Coronary artery (tissue), 2 donors: ENCODE measurements at regions not wholly inside any gene's neighbourhood (a gene's known extent, or its start where the extent isn't known, plus 50 kb on each side); places are given as distances from the start of the nearest gene placed in this dataset.

Experiments used
- DNase-seq: peaks from one replicate; pipeline ENCODE4 v3.0.0-alpha.2; 2017; ENCODE audit warnings: low spot score
- H3K27ac ChIP-seq, 2 donors: fragments of 200-600 bp; sonication (generic); one replicate each; pipeline ENCODE4 v1.5.1; 2016 to 2019
- H3K4me3 ChIP-seq: fragments of 200-600 bp; sonication (generic); 2 replicates; pipeline ENCODE4 v1.5.1; 2016; ENCODE audit warnings: mild to moderate bottlenecking, moderate library complexity
- TF ChIP-seq, protein P1 (sequence below): fragments of 200-600 bp; sonication (generic); IDR thresholded peaks from one replicate; pipeline ENCODE4 v1.5.1; 2019; ENCODE audit warnings: antibody characterized with exemption

DNA sequence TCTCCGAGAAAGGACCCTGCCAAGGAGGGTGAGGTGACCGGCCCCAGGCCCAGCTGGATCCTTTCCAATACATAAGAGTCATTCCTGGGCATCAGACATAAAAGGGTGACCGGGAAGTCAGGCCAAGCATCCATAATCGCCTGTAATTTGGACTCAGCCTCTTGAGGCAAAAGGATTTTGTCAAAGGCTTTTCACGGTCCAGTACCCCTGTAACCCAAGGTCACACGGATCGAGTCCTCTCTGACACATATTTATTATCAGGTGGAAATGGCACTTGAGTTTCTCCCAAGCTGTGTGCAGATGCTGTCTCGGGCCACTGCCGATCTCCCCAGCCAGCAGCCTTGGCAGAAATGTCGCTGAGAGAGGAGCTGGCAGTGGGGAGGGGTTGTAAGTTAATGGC is 556.5 kb downstream of the MN1 start:
- no peak for DNase-seq
- TF ChIP-seq, protein P1, sequence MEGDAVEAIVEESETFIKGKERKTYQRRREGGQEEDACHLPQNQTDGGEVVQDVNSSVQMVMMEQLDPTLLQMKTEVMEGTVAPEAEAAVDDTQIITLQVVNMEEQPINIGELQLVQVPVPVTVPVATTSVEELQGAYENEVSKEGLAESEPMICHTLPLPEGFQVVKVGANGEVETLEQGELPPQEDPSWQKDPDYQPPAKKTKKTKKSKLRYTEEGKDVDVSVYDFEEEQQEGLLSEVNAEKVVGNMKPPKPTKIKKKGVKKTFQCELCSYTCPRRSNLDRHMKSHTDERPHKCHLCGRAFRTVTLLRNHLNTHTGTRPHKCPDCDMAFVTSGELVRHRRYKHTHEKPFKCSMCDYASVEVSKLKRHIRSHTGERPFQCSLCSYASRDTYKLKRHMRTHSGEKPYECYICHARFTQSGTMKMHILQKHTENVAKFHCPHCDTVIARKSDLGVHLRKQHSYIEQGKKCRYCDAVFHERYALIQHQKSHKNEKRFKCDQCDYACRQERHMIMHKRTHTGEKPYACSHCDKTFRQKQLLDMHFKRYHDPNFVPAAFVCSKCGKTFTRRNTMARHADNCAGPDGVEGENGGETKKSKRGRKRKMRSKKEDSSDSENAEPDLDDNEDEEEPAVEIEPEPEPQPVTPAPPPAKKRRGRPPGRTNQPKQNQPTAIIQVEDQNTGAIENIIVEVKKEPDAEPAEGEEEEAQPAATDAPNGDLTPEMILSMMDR, result no peak

DNA sequence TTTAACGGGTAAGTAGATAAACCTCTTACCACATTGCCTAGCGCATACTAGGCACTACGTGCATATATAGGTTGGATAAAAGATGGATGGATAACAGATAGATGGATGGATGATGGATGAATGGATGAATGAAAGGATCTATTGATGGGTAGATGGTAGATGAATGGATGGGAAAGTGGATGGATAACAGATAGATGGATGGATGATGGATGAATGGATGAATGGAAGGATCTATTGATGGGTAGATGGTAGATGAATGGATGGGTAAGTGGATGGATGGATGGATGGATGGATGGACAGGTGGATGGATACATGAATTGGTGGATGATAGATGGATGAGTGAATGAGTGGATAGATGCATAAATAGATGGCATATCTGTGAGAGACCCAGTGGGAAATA is 555.0 kb downstream of the MN1 start:
- DNase-seq, result no peak
- H3K4me3 ChIP-seq, result no peak overlapping the region
- TF ChIP-seq, protein P1, result no peak
- H3K27ac ChIP-seq, result peak overlapping the region in 1 of 2 donors; percentile 83

More for the DNA sequence above, 556.5 kb downstream of the MN1 start:
- Histone ChIP-seq H3K27ac (no peak overlapping the region), H3K4me3 (no peak overlapping the region)

DNA sequence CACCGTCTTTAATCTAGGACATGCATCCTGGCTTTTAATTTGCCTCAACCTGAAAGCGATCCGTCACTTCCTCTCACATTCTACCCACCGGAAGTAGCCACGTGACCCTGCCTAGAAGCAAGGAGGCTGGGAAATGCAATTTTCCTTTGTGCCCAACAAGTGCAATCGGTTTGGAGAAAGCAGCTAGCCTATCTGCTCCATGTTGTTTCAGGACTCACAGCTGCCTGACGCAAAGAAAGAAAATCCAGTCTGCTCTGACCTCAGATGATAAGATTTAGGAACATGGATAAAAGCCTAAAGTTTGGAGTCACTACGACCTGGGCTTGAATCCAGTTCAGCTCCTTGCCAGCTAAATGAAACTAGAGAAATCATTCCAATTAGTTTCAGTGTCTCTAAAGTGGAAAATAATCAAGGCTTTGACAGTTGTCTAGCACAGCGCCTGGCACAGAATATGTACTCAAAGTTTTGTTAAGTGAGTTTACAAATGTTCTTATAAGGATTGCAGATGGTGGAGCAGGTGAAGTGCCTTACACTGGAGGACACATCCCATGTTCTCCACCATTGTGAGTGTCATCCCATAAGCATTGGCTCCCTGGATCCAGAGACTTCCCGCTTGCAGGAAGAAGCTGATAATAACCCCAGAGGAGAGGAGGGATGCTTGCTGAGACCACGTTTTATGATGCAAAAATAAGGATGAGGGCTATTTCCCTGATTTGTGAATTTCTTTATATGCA is 553.7 kb downstream of the MN1 start:
- H3K27ac ChIP-seq, result peak overlapping the region; percentile 68 to 83
- DNase-seq, result peak; percentile 84
- H3K4me3 ChIP-seq, result peak overlapping the region; percentile 43
- TF ChIP-seq, protein P1, result no peak

DNA sequence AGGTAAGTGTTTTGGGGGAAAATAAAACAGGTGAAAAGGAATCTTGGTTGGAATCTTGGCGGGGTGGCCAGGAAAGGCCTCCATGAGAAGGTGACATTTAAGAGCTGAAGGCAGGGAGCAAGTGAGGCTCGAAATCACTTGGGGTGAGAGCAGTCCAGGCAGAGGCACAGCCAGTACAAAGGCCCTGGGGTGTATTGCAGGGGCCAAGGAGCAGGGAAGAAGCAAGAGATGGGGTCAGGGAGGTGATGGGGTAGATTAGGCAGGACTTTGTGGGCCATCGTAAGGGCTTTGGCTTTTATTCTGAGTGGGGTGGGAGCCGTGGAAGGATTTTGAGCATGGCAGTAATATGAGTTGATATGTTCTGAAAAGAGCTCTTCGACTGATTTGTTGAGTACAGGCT is 551.1 kb downstream of the MN1 start:
- Histone ChIP-seq H3K27ac (no peak overlapping the region), H3K4me3 (no peak overlapping the region)
- TF ChIP-seq, protein P1, result no peak
- DNase-seq, result peak; percentile 43

DNA sequence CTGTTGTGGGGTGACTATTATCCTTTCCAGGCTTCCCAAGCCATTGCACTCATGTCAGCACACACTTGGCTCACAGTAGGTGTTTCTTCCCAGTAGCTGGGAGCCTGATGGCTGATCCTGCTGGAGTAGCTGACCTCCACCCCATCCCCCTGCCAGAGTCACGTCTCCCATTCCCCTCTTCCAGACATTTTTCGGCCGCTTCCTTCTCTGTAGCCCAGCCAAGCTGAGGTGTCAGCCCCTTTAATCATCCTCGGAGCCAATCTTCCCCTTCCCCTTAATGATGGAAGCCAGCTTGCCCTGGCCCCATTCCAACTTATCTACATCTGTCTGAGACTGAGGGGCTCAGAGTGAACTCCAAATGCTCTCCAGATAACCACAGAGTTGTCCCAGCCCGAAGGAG is 550.7 kb downstream of the MN1 start:
- Histone ChIP-seq H3K4me3 (no peak overlapping the region), H3K27ac (no peak overlapping the region)
- DNase-seq, result peak; percentile 47
- TF ChIP-seq, protein P1, result no peak

DNA sequence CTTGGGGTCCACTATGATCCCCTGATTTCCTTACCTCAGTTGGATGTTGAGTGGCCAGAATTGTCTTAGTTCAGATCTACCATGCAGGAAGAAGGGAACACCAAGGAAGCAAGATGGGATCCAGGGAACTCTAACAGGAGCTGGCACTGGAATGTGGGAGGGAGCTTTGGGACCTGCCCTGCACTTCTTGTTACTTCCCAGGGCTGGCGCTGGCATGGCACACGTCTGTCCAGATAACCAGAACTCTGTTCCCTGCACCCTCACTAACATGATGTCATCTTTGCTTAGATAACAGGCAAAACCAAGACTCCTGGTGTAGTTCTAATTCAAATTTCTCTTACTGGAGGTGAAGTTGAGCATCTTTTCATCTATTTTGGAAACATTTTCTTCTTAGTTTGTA is 550.0 kb downstream of the MN1 start:
- peak; percentile 76 for DNase-seq
- Histone ChIP-seq H3K27ac (no peak overlapping the region), H3K4me3 (no peak overlapping the region)
- TF ChIP-seq, protein P1, result no peak
